ENCODE measurements at regions not wholly inside any gene's neighbourhood (a gene's known extent, or its start where the extent isn't known, plus 50 kb on each side); places are given as distances from the start of the nearest gene placed in this dataset.

- TF ChIP-seq EZH2phosphoT487 (IDR thresholded peaks at IDR 0.05; ENCODE audit: borderline replicate concordance, low read length), result no peak
- TF ChIP-seq, protein P1, sequence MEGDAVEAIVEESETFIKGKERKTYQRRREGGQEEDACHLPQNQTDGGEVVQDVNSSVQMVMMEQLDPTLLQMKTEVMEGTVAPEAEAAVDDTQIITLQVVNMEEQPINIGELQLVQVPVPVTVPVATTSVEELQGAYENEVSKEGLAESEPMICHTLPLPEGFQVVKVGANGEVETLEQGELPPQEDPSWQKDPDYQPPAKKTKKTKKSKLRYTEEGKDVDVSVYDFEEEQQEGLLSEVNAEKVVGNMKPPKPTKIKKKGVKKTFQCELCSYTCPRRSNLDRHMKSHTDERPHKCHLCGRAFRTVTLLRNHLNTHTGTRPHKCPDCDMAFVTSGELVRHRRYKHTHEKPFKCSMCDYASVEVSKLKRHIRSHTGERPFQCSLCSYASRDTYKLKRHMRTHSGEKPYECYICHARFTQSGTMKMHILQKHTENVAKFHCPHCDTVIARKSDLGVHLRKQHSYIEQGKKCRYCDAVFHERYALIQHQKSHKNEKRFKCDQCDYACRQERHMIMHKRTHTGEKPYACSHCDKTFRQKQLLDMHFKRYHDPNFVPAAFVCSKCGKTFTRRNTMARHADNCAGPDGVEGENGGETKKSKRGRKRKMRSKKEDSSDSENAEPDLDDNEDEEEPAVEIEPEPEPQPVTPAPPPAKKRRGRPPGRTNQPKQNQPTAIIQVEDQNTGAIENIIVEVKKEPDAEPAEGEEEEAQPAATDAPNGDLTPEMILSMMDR (IDR thresholded peaks at IDR 0.05; ENCODE audit: low read depth, low read length, poor library complexity, severe bottlenecking), result no peak
Observed at GRCh38 chr2:67142741-67143140, 254.4 kb upstream of the ETAA1 start.
